ENCODE measurements at regions not wholly inside any gene's neighbourhood (a gene's known extent, or its start where the extent isn't known, plus 50 kb on each side); places are given as distances from the start of the nearest gene placed in this dataset.

DNA sequence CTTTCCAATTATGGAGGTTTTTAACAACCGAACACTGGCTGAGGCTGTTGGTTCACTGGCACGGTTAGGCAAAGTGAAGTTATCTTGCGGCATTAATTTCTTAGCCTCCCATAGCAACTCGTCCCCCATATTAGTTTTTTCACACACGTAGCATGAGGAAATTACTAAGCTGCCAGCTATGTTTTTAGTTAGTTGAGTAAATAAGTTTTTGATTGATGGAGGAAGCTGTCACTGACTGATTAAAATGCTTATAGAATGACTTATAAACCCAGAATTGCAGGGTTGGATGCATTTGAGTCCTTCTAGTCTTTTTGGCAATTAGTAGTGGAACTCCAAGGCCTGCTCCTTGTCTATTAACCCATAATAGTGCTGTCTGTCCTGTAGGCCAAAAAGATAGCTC lies 97.1 kb downstream of the ALG10 start:
- TF ChIP-seq, protein P1, sequence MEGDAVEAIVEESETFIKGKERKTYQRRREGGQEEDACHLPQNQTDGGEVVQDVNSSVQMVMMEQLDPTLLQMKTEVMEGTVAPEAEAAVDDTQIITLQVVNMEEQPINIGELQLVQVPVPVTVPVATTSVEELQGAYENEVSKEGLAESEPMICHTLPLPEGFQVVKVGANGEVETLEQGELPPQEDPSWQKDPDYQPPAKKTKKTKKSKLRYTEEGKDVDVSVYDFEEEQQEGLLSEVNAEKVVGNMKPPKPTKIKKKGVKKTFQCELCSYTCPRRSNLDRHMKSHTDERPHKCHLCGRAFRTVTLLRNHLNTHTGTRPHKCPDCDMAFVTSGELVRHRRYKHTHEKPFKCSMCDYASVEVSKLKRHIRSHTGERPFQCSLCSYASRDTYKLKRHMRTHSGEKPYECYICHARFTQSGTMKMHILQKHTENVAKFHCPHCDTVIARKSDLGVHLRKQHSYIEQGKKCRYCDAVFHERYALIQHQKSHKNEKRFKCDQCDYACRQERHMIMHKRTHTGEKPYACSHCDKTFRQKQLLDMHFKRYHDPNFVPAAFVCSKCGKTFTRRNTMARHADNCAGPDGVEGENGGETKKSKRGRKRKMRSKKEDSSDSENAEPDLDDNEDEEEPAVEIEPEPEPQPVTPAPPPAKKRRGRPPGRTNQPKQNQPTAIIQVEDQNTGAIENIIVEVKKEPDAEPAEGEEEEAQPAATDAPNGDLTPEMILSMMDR (conservative IDR thresholded peaks at IDR 0.05 in 1 of 2, IDR thresholded peaks at IDR 0.05 in 1 of 2; ENCODE audit: low read depth in 1 of 2, low read length in 2 of 2), result no peak
- no peak for TF ChIP-seq EZH2 (IDR thresholded peaks at IDR 0.05; ENCODE audit: low read length, missing control alignments)

Measured in fibroblast of lung (primary cell).